Hepatocyte (in vitro differentiated cells): ENCODE measurements at regions not wholly inside any gene's neighbourhood (a gene's known extent, or its start where the extent isn't known, plus 50 kb on each side); places are given as distances from the start of the nearest gene placed in this dataset.

Experiments used
- DNase-seq: peaks from one replicate; pipeline ENCODE4 v3.0.0-alpha.2; 2016; ENCODE audit warnings: low spot score
- H2AFZ ChIP-seq: fragments of 200-600 bp; sonication (generic); 2 replicates; pipeline ENCODE4 v1.6.0; 2016; ENCODE audit warnings: antibody characterized with exemption, mild to moderate bottlenecking
- H3K27ac ChIP-seq: fragments of 200-600 bp; sonication (generic); 2 replicates; pipeline ENCODE4 v1.5.1; 2016; ENCODE audit warnings: mild to moderate bottlenecking
- H3K27me3 ChIP-seq: fragments of 200-600 bp; sonication (generic); 2 replicates; pipeline ENCODE4 v1.6.1; 2016
- H3K36me3 ChIP-seq: fragments of 200-600 bp; sonication (generic); replicated peaks from 2 replicates; pipeline ENCODE4 v1.5.1; 2016; ENCODE audit warnings: low read depth; ENCODE audit not compliant: insufficient read depth
- H3K4me1 ChIP-seq: fragments of 200-600 bp; sonication (generic); 2 replicates; pipeline ENCODE4 v1.5.1; 2016; ENCODE audit warnings: mild to moderate bottlenecking, moderate library complexity; ENCODE audit not compliant: insufficient read depth
- H3K4me2 ChIP-seq: fragments of 200-600 bp; sonication (generic); 2 replicates; pipeline ENCODE4 v1.6.0; 2016
- H3K4me3 ChIP-seq: fragments of 200-600 bp; sonication (generic); 2 replicates; pipeline ENCODE4 v1.5.1; 2016; ENCODE audit warnings: mild to moderate bottlenecking
- H3K79me2 ChIP-seq: fragments of 200-600 bp; sonication (generic); 2 replicates; pipeline ENCODE4 v1.6.0; 2017; ENCODE audit warnings: mild to moderate bottlenecking
- H3K9me2 ChIP-seq: fragments of 200-600 bp; sonication (generic); replicated peaks from 2 replicates; pipeline ENCODE4 v1.6.0; 2017; ENCODE audit warnings: mild to moderate bottlenecking; ENCODE audit not compliant: insufficient read depth
- H3K9me3 ChIP-seq: fragments of 200-600 bp; sonication (generic); 2 replicates; pipeline ENCODE4 v1.5.1; 2016; ENCODE audit warnings: low read depth, mild to moderate bottlenecking
- H4K20me1 ChIP-seq: fragments of 200-600 bp; sonication (generic); 2 replicates; pipeline ENCODE4 v1.6.0; 2016; ENCODE audit warnings: mild to moderate bottlenecking; ENCODE audit not compliant: insufficient read depth, poor library complexity, severe bottlenecking
- EZH2 ChIP-seq: fragments of 200-600 bp; sonication (generic); IDR thresholded peaks from 2 replicates; pipeline ENCODE4 v1.6.1; 2016; ENCODE audit warnings: antibody characterized with exemption, mild to moderate bottlenecking, borderline replicate concordance
- EZH2phosphoT487 ChIP-seq: fragments of 200-600 bp; sonication (generic); IDR thresholded peaks from one replicate; pipeline ENCODE4 v1.6.1; 2018; ENCODE audit warnings: antibody characterized with exemption, mild to moderate bottlenecking, low read depth, moderate library complexity; ENCODE audit not compliant: unreplicated experiment, severe bottlenecking
- WGBS: methylation state at CpG from one replicate; pipeline ENCODE4 v1.1.6; 2016; ENCODE audit warnings: low lambda C conversion rate; ENCODE audit errors: missing lambda C conversion rate; 5-methylcytosine and 5-hydroxymethylcytosine counted together
- TF ChIP-seq, protein P1 (sequence below): fragments of 200-600 bp; sonication (generic); IDR thresholded peaks from 2 replicates; pipeline ENCODE4 v1.5.1; 2016; ENCODE audit warnings: antibody characterized with exemption, mild to moderate bottlenecking; ENCODE audit not compliant: poor library complexity

DNA sequence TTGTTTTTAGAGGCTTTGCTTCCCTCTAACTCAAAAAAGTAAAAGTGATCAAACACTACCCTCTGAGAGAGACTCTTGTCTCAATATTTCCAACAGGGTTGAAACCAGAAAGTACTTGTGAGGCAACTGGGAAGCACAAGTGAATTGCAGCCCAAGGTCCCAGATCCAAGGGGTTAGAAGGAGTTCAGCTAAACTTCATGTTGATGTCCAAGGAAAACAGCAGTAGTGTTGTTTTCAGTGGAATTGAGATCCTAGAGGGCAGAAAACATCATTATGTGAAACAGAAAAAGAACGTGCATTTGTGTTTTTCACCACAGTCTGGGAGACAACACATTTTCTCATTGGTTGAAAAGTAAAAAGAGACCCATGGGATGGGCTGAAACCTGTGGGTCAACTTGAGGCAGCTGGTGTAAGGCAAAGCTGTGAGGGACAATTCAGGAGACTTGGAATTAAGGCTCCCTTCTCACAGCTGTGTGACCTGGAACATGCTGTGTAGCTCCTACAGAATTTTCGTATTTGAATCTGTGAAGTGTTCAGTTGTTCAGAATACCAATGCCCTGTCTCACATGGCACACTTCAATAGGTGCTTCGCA is 508.3 kb downstream of the BMP2 start:
- TF ChIP-seq, protein P1, sequence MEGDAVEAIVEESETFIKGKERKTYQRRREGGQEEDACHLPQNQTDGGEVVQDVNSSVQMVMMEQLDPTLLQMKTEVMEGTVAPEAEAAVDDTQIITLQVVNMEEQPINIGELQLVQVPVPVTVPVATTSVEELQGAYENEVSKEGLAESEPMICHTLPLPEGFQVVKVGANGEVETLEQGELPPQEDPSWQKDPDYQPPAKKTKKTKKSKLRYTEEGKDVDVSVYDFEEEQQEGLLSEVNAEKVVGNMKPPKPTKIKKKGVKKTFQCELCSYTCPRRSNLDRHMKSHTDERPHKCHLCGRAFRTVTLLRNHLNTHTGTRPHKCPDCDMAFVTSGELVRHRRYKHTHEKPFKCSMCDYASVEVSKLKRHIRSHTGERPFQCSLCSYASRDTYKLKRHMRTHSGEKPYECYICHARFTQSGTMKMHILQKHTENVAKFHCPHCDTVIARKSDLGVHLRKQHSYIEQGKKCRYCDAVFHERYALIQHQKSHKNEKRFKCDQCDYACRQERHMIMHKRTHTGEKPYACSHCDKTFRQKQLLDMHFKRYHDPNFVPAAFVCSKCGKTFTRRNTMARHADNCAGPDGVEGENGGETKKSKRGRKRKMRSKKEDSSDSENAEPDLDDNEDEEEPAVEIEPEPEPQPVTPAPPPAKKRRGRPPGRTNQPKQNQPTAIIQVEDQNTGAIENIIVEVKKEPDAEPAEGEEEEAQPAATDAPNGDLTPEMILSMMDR: no peak
- TF ChIP-seq EZH2phosphoT487 (no peak), EZH2 (no peak)
- no peak overlapping the region for H3K4me3 ChIP-seq
- no peak for DNase-seq
- no peak overlapping the region for H3K4me2 ChIP-seq
- no peaks in the 10 kb centered on the region for H3K9me2 ChIP-seq
- no peak overlapping the region for H2AFZ ChIP-seq
- no peaks in the 10 kb centered on the region for H3K4me1 ChIP-seq
- 86% methylated on average over 3 of the region's 3 CpGs for whole genome bisulfite sequencing
- H3K79me2 ChIP-seq: no peaks in the 10 kb centered on the region
- H3K36me3 ChIP-seq: no peaks in the 10 kb centered on the region
- H3K27me3 ChIP-seq: no peaks in the 10 kb centered on the region
- H3K9me3 ChIP-seq: no peaks in the 10 kb centered on the region
- no peaks in the 10 kb centered on the region for H4K20me1 ChIP-seq
- no peak overlapping the region for H3K27ac ChIP-seq

DNA sequence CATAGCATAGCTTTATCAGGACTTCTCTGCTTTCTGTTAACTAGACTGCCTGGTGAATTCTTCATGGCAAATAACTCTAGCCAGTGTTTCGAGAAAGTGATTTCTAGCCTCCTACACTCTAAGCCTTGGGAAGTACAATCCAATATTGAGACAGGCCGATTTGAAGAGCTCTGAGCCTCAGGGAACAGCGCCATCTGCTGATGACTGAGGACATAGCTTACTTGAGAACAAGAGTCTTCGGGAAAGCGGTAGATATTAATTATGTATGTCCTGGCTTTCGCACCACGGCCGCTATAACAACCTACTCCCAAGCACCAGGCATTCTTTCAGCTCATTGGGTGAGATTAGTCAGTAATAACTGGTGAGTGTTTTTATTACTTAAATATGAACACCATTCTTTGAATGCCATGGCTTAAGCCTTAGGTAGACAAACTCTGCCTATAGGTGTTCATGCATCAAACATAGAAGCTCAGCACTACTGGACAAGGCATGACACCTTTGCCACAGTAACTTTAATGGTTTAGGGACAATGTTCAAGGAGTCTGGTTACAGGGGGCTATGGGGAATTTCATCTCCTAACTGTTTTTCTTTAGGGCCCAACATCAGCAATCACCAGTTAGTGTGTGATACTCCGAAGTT is 518.6 kb downstream of the BMP2 start:
- Histone ChIP-seq H4K20me1 (no peaks in the 10 kb centered on the region), H3K27ac (no peak overlapping the region), H3K4me1 (no peaks in the 10 kb centered on the region), H3K9me2 (no peaks in the 10 kb centered on the region), H3K79me2 (no peaks in the 10 kb centered on the region), H3K4me3 (no peak overlapping the region), H3K27me3 (no peaks in the 10 kb centered on the region), H3K36me3 (no peaks in the 10 kb centered on the region), H3K9me3 (no peaks in the 10 kb centered on the region), H3K4me2 (no peak overlapping the region), H2AFZ (no peak overlapping the region)
- TF ChIP-seq, protein P1: peak; percentile 93
- TF ChIP-seq EZH2: no peak
- WGBS: 27% methylated on average over 9 of the region's 9 CpGs
- DNase-seq: peak; percentile 92

DNA sequence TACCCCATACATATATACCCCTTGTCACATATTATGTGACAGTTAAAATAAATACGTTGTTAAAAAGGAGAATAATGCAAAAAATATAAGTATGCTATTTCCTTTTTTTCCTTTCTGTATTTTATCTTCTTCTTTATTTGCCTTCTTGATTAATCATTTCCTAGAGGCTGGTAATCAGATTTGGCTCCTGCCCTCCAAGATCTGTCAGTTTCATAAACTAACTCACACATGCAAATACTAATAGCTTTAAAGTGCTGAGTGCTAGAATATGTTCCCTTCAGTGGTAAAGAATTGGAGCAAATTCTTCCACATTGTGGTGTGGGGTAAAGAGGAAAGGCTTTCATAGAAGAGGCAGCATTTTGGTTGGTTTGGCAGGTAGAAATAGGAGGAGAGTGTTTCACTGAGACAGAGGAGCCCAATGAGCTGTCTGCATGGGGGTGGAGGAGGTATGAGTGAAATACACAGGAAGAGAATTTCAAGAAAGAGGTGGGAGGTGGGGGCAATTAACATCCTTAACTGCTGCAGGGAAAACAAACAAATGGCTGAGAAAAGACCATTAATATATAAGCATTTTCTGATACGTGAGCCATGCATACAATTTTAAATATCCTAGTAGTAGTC is 523.9 kb downstream of the BMP2 start:
- H3K4me1 ChIP-seq: no peaks in the 10 kb centered on the region
- no peak for TF ChIP-seq EZH2phosphoT487
- TF ChIP-seq EZH2: no peak
- TF ChIP-seq, protein P1: no peak
- 73% methylated on average over 2 of the region's 2 CpGs for WGBS
- no peak for DNase-seq
- no peaks in the 10 kb centered on the region for H4K20me1 ChIP-seq
- no peak overlapping the region for H2AFZ ChIP-seq
- no peaks in the 10 kb centered on the region for H3K9me2 ChIP-seq
- no peaks in the 10 kb centered on the region for H3K9me3 ChIP-seq
- H3K27ac ChIP-seq: no peak overlapping the region
- no peaks in the 10 kb centered on the region for H3K27me3 ChIP-seq
- no peak overlapping the region for H3K4me3 ChIP-seq
- H3K36me3 ChIP-seq: no peaks in the 10 kb centered on the region
- H3K4me2 ChIP-seq: peak overlapping the region; percentile 15
- H3K79me2 ChIP-seq: no peaks in the 10 kb centered on the region
